GM19023 (cell line): ENCODE measurements at regions not wholly inside any gene's neighbourhood (a gene's known extent, or its start where the extent isn't known, plus 50 kb on each side); places are given as distances from the start of the nearest gene placed in this dataset.

Source experiments
- ATAC-seq: cut with Tn5 transposase; IDR thresholded peaks from one replicate; pipeline ENCODE4 v1.9.1; 2021; ENCODE audit warnings: mild to moderate bottlenecking, moderate library complexity; ENCODE audit not compliant: unreplicated experiment

DNA sequence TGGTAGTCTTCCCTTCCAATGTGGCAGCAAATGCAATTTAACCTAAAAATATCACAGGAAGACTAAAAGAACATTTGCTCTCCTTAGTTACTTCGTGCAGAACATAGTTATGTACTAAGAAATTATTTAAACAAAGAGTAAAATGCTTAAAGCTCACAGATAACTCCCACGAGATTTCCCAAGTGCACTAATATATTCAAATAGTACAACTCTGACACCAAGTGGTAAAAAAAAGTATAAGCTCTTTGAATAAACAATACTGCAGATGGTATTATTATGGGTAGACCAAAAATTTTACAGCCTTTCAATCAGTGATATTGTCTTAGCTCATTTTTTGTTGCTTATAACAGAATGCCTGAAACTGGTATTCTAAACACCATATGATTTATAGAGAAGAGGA lies 52.8 kb upstream of the FILIP1 start:
- no peak for ATAC-seq

- ATAC-seq, result peak; percentile 53
Observed at GRCh38 chr6:75550544-75551167, 51.0 kb upstream of the SENP6 start.

- no peak for ATAC-seq
Observed at GRCh38 chr6:75551367-75551952, 50.2 kb upstream of the SENP6 start.
